ENCODE measurements at regions not wholly inside any gene's neighbourhood (a gene's known extent, or its start where the extent isn't known, plus 50 kb on each side); places are given as distances from the start of the nearest gene placed in this dataset.
A peak's percentile ranks its signal among the peaks of the same experiment; 100 is the strongest.
"Not testable (repeated sequence)": the region's sequence is repeated elsewhere in the genome, so short reads cannot be mapped to it uniquely, and the experiment has no call there.

DNA sequence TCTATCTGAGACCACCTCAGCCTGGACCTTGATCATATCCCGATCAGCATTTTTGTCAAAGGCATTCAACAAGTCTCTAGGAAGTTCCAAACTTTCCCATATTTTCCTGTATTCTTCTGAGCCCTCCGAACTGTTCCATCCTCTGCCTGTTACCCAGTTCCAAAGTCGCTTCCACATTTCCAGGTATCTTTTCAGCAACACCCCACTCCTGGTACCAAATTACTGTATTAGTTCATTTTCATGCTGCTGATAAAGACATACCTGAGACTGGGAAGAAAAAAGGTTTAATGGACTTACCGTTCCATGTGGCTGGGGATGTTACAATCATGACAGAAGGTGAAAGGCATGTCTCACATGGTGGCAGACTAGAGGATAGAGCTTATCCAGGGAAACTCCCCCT lies 338.1 kb upstream of the LRRC3B start:
- in situ Hi-C loops (cut with MboI); BruUV-seq (replicated peaks); H3K9me3 ChIP-seq (replicated peaks; ENCODE audit: control insufficient read depth, insufficient read depth, low read depth, low read length); H3K4me3 ChIP-seq; H3K4me1 ChIP-seq (replicated peaks in 1 of 2; ENCODE audit: control insufficient read depth in 2 of 2, insufficient read depth in 2 of 2, low read length in 2 of 2); POLR2A ChIA-PET; ATAC-seq; CTCF ChIA-PET (ENCODE audit: low intra/inter-chr PET ratio); H3K36me3 ChIP-seq (ENCODE audit: control insufficient read depth, insufficient read depth, low read length); H3K27me3 ChIP-seq (ENCODE audit: control insufficient read depth in 2 of 2, insufficient read depth in 2 of 2, low read length in 2 of 2); intact Hi-C loops (cut with micrococcal nuclease); H4K20me1 ChIP-seq (replicated peaks; ENCODE audit: control insufficient read depth, insufficient read depth, low read length); H3K9me1 ChIP-seq (ENCODE audit: control insufficient read depth, insufficient read depth, low read length); DNase-seq (ENCODE audit: extremely low read depth in 1 of 4, low spot score in 3 of 4); FAIRE-seq; H2AFZ ChIP-seq (ENCODE audit: low read depth, low read length); H3K27ac ChIP-seq (ENCODE audit: extremely low read depth, low read depth, low read length); H3K79me2 ChIP-seq (ENCODE audit: control insufficient read depth, insufficient read depth, low read length); H3K4me2 ChIP-seq (ENCODE audit: insufficient read depth, low read length); H3K9ac ChIP-seq (ENCODE audit: insufficient read depth in 1 of 2, low read depth in 2 of 2, low read length in 2 of 2): not testable (repeated sequence)
- TF ChIP-seq ZNF707 (CRISPR knock-in tag; conservative IDR thresholded peaks at IDR 0.05), result peak; percentile 91
- WGBS (ENCODE audit: insufficient coverage, low coverage, missing lambda C conversion rate), result 0% methylated on average over 4 of the region's 4 CpGs

DNA sequence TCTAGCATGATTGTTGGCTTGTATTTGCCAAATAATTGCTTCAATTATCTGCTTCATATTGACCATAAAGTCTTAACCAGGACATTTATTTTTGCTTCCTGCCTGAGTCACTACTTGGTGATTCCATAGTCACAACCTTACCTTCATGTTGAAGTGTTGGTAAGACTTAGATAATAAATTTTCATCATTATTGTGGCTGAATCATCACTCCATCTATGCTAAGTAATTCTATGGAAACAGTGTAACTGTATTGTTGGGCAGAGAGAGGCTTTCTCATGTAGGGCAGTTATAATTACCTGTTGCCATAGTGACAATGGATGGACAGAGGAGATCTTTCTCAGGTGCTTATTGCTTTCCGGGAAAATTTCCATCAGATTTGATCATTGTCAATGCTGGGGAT lies 330.7 kb upstream of the LRRC3B start:
- Histone ChIP-seq H4K20me1 (replicated peaks; ENCODE audit: control insufficient read depth, insufficient read depth, low read length) (no peaks in the 10 kb centered on the region), H3K4me2 (ENCODE audit: insufficient read depth, low read length) (no peak overlapping the region), H3K27ac (ENCODE audit: extremely low read depth, low read depth, low read length) (no peak overlapping the region), H2AFZ (ENCODE audit: low read depth, low read length) (no peak overlapping the region), H3K27me3 (ENCODE audit: control insufficient read depth in 2 of 2, insufficient read depth in 2 of 2, low read length in 2 of 2) (no peaks in the 10 kb centered on the region), H3K79me2 (ENCODE audit: control insufficient read depth, insufficient read depth, low read length) (no peaks in the 10 kb centered on the region), H3K36me3 (ENCODE audit: control insufficient read depth, insufficient read depth, low read length) (no peaks in the 10 kb centered on the region), H3K9me1 (ENCODE audit: control insufficient read depth, insufficient read depth, low read length) (no peaks in the 10 kb centered on the region), H3K4me1 (replicated peaks in 1 of 2; ENCODE audit: control insufficient read depth in 2 of 2, insufficient read depth in 2 of 2, low read length in 2 of 2) (no peaks in the 10 kb centered on the region), H3K9ac (ENCODE audit: insufficient read depth in 1 of 2, low read depth in 2 of 2, low read length in 2 of 2) (no peak overlapping the region), H3K4me3 (no peak overlapping the region), H3K9me3 (replicated peaks; ENCODE audit: control insufficient read depth, insufficient read depth, low read depth, low read length) (no peaks in the 10 kb centered on the region)
- no peak for FAIRE-seq
- BruUV-seq (replicated peaks), result no TSS peak
- intact Hi-C loops (cut with micrococcal nuclease) (no loop called here), in situ Hi-C loops (cut with MboI) (no loop called here)
- CTCF ChIA-PET (ENCODE audit: low intra/inter-chr PET ratio), result no interaction called here
- no peak for ATAC-seq
- POLR2A ChIA-PET, result no interaction called here
- 0% methylated on average over 1 of the region's 1 CpG for WGBS (ENCODE audit: insufficient coverage, low coverage, missing lambda C conversion rate)
- no peak for DNase-seq (ENCODE audit: extremely low read depth in 1 of 4, low spot score in 3 of 4)
- TF ChIP-seq GABPB2 (CRISPR knock-in tag; conservative IDR thresholded peaks at IDR 0.05), result no peak
- no peak for TF ChIP-seq FOXM1 (IDR thresholded peaks at IDR 0.05; ENCODE audit: low read depth)
- no peak for TF ChIP-seq FOXM1 (CRISPR knock-in tag; IDR thresholded peaks at IDR 0.05; ENCODE audit: low read depth)
- TF ChIP-seq ZNF511 (CRISPR knock-in tag; IDR thresholded peaks at IDR 0.05), result no peak
- TF ChIP-seq GMEB1 (CRISPR knock-in tag; IDR thresholded peaks at IDR 0.05), result no peak
- no peak for TF ChIP-seq GTF2B (IDR thresholded peaks at IDR 0.05; ENCODE audit: extremely low read depth, insufficient read length)
- no peak for TF ChIP-seq CTCF (IDR thresholded peaks at IDR 0.05 in 2 of 3, conservative IDR thresholded peaks at IDR 0.05 in 1 of 3; ENCODE audit: insufficient read depth in 2 of 3, low read depth in 1 of 3, low read length in 3 of 3)
- no peak for TF ChIP-seq TOE1 (IDR thresholded peaks at IDR 0.05; ENCODE audit: borderline replicate concordance)
- no peak for TF ChIP-seq TOE1 (CRISPR knock-in tag; IDR thresholded peaks at IDR 0.05; ENCODE audit: borderline replicate concordance, low read depth)
- no peak for TF ChIP-seq CBFB (CRISPR knock-in tag; IDR thresholded peaks at IDR 0.05)
- TF ChIP-seq PTRF (tag; IDR thresholded peaks at IDR 0.05), result no peak
- TF ChIP-seq HLTF (IDR thresholded peaks at IDR 0.05), result no peak

Data from K562 (cell line).